Karpas-422 (cell line): ENCODE measurements at regions not wholly inside any gene's neighbourhood (a gene's known extent, or its start where the extent isn't known, plus 50 kb on each side); places are given as distances from the start of the nearest gene placed in this dataset.
A peak's percentile ranks its signal among the peaks of the same experiment; 100 is the strongest.

Experiments used
- DNase-seq: peaks from one replicate; pipeline ENCODE4 v3.0.0-alpha.2; 2015
- H2AFZ ChIP-seq: fragments of 200-600 bp; sonication (generic); 2 replicates; pipeline ENCODE4 v1.6.1; 2014; ENCODE audit warnings: antibody characterized with exemption, low read length, mixed read lengths
- H3K27ac ChIP-seq: fragments of 200-600 bp; sonication (generic); 2 replicates; pipeline ENCODE4 v1.5.1; 2014; ENCODE audit warnings: mild to moderate bottlenecking, low read length, moderate library complexity
- H3K27me3 ChIP-seq: fragments of 200-600 bp; sonication (generic); 2 replicates; pipeline ENCODE4 v1.6.1; 2014; ENCODE audit warnings: low read length, mixed read lengths
- H3K36me3 ChIP-seq: fragments of 200-600 bp; sonication (generic); 2 replicates; pipeline ENCODE4 v1.6.1; 2014; ENCODE audit warnings: low read length, mixed read lengths; ENCODE audit not compliant: insufficient read depth
- H3K4me1 ChIP-seq: fragments of 200-600 bp; sonication (generic); 2 replicates; pipeline ENCODE4 v1.6.1; 2014; ENCODE audit warnings: mild to moderate bottlenecking, low read length, mixed read lengths
- H3K4me2 ChIP-seq: fragments of 200-600 bp; sonication (generic); 2 replicates; pipeline ENCODE4 v1.6.1; 2014; ENCODE audit warnings: low read length, low read depth, mild to moderate bottlenecking; ENCODE audit not compliant: poor library complexity, severe bottlenecking
- H3K4me3 ChIP-seq: fragments of 200-600 bp; sonication (generic); 2 replicates; pipeline ENCODE4 v1.5.1; 2014; ENCODE audit warnings: mild to moderate bottlenecking, antibody characterized with exemption, low read length, mixed read lengths
- H3K79me2 ChIP-seq: fragments of 200-600 bp; sonication (generic); 2 replicates; pipeline ENCODE4 v1.6.1; 2014; ENCODE audit warnings: mild to moderate bottlenecking, low read length, mixed read lengths
- H3K9ac ChIP-seq: fragments of 200-600 bp; sonication (generic); 2 replicates; pipeline ENCODE4 v1.6.0; 2014; ENCODE audit warnings: low read length
- H3K9me2 ChIP-seq: fragments of 200-600 bp; sonication (generic), shearing (Covaris generic); replicated peaks from 2 replicates; pipeline ENCODE4 v1.6.0; 2014; ENCODE audit warnings: mild to moderate bottlenecking, low read length, moderate library complexity; ENCODE audit not compliant: insufficient read depth
- H3K9me3 ChIP-seq: fragments of 300-700, 200-600 bp; sonication (generic); 2 replicates; pipeline ENCODE4 v1.6.1; 2014; ENCODE audit warnings: low read length, mixed read lengths
- H4K20me1 ChIP-seq: fragments of 200-600 bp; sonication (generic); 2 replicates; pipeline ENCODE4 v1.6.1; 2014; ENCODE audit warnings: mild to moderate bottlenecking, antibody characterized with exemption, low read length, low read depth; ENCODE audit not compliant: insufficient read depth

GRCh38 chrX:145178268-145178667, 69.0 kb upstream of the SPANXN1 start:
- peaks cover 20% of the 10 kb centered on the region for H3K9me3 ChIP-seq
- peak; percentile 44 for DNase-seq
- no peak overlapping the region for H3K4me2 ChIP-seq
- no peaks in the 10 kb centered on the region for H3K27me3 ChIP-seq
- H2AFZ ChIP-seq, result no peak overlapping the region
- no peaks in the 10 kb centered on the region for H3K36me3 ChIP-seq
- no peaks in the 10 kb centered on the region for H3K79me2 ChIP-seq
- H3K4me1 ChIP-seq, result no peaks in the 10 kb centered on the region
- H3K9me2 ChIP-seq, result no peaks in the 10 kb centered on the region
- H3K27ac ChIP-seq, result no peak overlapping the region
- H3K9ac ChIP-seq, result no peak overlapping the region
- H4K20me1 ChIP-seq, result no peaks in the 10 kb centered on the region
- no peak overlapping the region for H3K4me3 ChIP-seq

GRCh38 chrX:145190801-145191389, 56.4 kb upstream of the SPANXN1 start:
- Histone ChIP-seq H3K9ac (no peak overlapping the region), H3K4me2 (no peak overlapping the region), H3K27me3 (no peaks in the 10 kb centered on the region), H3K9me2 (no peaks in the 10 kb centered on the region), H3K9me3 (no peaks in the 10 kb centered on the region), H2AFZ (no peak overlapping the region), H3K79me2 (no peaks in the 10 kb centered on the region), H4K20me1 (no peaks in the 10 kb centered on the region), H3K27ac (no peak overlapping the region), H3K4me1 (no peaks in the 10 kb centered on the region), H3K4me3 (no peak overlapping the region), H3K36me3 (no peaks in the 10 kb centered on the region)
- peak; percentile 76 for DNase-seq
